Colon (tissue), 2 donors: ENCODE measurements at regions not wholly inside any gene's neighbourhood (a gene's known extent, or its start where the extent isn't known, plus 50 kb on each side); places are given as distances from the start of the nearest gene placed in this dataset.
"Not testable (repeated sequence)": the region's sequence is repeated elsewhere in the genome, so short reads cannot be mapped to it uniquely, and the experiment has no call there.

Experiments
- FAIRE-seq: peaks from 2 replicates; lab custom pipeline; 2012; peaks lifted over from hg19 to GRCh38; lab: Jason Lieb, UNC
- donor health status: control.
- donor health status: control.

GRCh38 chr22:22193923-22194322 is 50.7 kb upstream of the VPREB1 start:
- FAIRE-seq = no peak

- FAIRE-seq = not testable (repeated sequence)
These were observed 51.1 kb upstream of the VPREB1 start for GRCh38 chr22:22193462-22193861.

- FAIRE-seq = not testable (repeated sequence)
These were observed 51.6 kb upstream of the VPREB1 start for GRCh38 chr22:22193006-22193405.

- FAIRE-seq = not testable (repeated sequence)
These were observed 54.8 kb upstream of the VPREB1 start for GRCh38 chr22:22189796-22190195.

GRCh38 chr22:22187863-22188262 is 56.7 kb upstream of the VPREB1 start:
- not testable (repeated sequence) for FAIRE-seq

GRCh38 chr22:22187299-22187698 is 57.3 kb upstream of the VPREB1 start:
- no peak for FAIRE-seq

GRCh38 chr22:22185844-22186499 is 58.6 kb upstream of the VPREB1 start:
- no peak for FAIRE-seq

GRCh38 chr22:22185217-22185616 is 59.4 kb upstream of the VPREB1 start:
- FAIRE-seq = no peak

GRCh38 chr22:22184277-22184807 is 60.2 kb upstream of the VPREB1 start:
- FAIRE-seq = no peak

GRCh38 chr22:22182990-22183264 is 61.7 kb upstream of the VPREB1 start:
- no peak for FAIRE-seq

GRCh38 chr22:22182218-22182989 is 62.2 kb upstream of the VPREB1 start:
- FAIRE-seq = no peak

- no peak for FAIRE-seq
These were observed 63.2 kb upstream of the VPREB1 start for GRCh38 chr22:22181341-22181850.

GRCh38 chr22:22180738-22181285 is 63.8 kb upstream of the VPREB1 start:
- FAIRE-seq = no peak

GRCh38 chr22:22179858-22180257 is 64.7 kb upstream of the VPREB1 start:
- FAIRE-seq = no peak

GRCh38 chr22:22178992-22179391 is 65.6 kb upstream of the VPREB1 start:
- FAIRE-seq = no peak

GRCh38 chr22:22178355-22178965 is 66.1 kb upstream of the VPREB1 start:
- FAIRE-seq = no peak

- FAIRE-seq = no peak
These were observed 67.5 kb upstream of the VPREB1 start for GRCh38 chr22:22176929-22177616.

GRCh38 chr22:22172896-22173628 is 71.5 kb upstream of the VPREB1 start:
- not testable (repeated sequence) for FAIRE-seq

- no peak for FAIRE-seq
These were observed 73.0 kb upstream of the VPREB1 start for GRCh38 chr22:22171357-22172218.

GRCh38 chr22:22169923-22170322 is 74.7 kb upstream of the VPREB1 start:
- FAIRE-seq = no peak
